ENCODE measurements at regions not wholly inside any gene's neighbourhood (a gene's known extent, or its start where the extent isn't known, plus 50 kb on each side); places are given as distances from the start of the nearest gene placed in this dataset.
"Not testable (repeated sequence)": the region's sequence is repeated elsewhere in the genome, so short reads cannot be mapped to it uniquely, and the experiment has no call there.

DNA sequence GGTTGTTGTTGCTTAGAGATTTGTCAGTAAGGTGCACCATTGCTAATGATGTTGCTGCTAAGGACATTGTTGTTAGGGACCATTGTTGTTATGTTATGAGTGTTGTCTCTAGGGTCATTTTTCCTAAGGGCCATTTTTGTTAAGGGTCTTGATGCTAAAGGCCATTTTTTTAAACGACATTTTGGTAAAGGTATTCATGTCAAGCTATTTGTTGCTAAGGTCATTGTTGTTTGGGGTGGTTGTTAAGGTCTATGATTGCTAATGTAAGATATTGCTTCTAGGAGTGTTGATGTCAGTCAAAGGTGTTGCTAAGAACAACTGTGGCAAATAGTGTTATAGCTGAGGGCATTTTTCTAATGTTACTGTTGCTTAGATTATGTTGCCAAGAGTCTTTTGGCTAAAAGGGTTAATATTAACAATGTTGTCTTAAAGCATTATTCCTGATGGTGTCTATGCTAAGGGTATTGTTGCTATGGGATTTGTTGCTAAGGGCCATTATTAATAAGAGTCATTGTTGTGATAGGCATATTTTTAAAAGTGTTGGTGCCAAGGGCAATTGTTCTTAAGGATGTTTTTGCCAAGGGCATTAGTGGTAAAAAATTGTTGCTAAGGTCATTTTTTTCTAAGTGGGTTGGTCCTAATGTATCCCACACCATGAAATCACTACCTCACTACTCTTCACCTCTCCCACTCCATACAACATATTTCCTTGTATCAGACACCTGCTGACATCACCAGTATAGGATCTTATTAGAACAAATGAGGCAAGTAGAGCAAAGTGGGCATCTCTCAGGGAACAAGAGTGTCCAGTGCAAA lies 56.2 kb downstream of the SPATA31A6 start:
- H3K36me3 Mint-ChIP-seq (ENCODE audit: low read depth); H3K27ac Mint-ChIP-seq; ATAC-seq; H3K4me3 Mint-ChIP-seq; H3K27me3 Mint-ChIP-seq (ENCODE audit: low read depth); DNase-seq; CTCF ChIA-PET; H3K4me1 Mint-ChIP-seq (ENCODE audit: low read depth); H3K9me3 Mint-ChIP-seq (ENCODE audit: insufficient read depth); POLR2A ChIA-PET: not testable (repeated sequence)

DNA sequence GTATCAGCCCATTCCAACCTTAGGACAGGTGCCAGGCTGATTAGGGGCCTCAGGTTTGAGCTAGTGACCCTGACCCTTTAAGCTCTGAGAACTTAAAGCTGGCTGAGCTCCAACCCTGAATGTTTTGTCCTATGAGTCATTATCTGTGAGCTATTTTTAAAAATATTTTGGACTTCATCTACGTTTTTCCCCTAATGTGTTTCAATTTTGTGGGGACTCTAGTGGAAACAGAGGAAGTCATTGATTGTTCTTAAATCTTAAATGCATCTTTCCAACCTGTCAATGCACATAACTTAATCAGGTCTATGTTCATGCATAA lies 56.8 kb downstream of the SPATA31A6 start:
- H3K9me3 Mint-ChIP-seq (ENCODE audit: insufficient read depth); H3K27me3 Mint-ChIP-seq (ENCODE audit: low read depth); H3K36me3 Mint-ChIP-seq (ENCODE audit: low read depth); CTCF ChIA-PET; DNase-seq; H3K27ac Mint-ChIP-seq; H3K4me3 Mint-ChIP-seq; H3K4me1 Mint-ChIP-seq (ENCODE audit: low read depth); ATAC-seq; POLR2A ChIA-PET: not testable (repeated sequence)

DNA sequence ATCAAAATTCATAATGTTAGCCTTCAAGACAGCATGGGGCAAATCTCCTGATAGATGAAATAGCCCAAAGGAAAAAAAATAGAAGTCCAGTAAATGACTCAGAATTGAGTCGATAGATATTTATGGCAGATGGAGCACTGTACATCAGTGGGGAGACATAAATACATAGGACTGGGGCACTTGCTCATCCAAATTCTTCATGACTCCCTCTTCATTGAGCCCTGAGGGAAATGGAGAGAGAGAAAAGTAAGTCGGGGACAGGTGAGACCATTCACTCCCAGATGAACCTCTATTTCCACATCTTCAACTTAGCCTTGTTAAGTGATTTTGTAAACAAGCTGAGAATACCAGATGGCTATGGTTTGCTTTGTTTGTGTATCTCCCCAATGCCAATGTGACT lies 59.8 kb downstream of the SPATA31A6 start:
- H3K4me1 Mint-ChIP-seq (ENCODE audit: low read depth); H3K27me3 Mint-ChIP-seq (ENCODE audit: low read depth); CTCF ChIA-PET; POLR2A ChIA-PET; H3K4me3 Mint-ChIP-seq; DNase-seq; H3K9me3 Mint-ChIP-seq (ENCODE audit: insufficient read depth); ATAC-seq; H3K27ac Mint-ChIP-seq; H3K36me3 Mint-ChIP-seq (ENCODE audit: low read depth): not testable (repeated sequence)

DNA sequence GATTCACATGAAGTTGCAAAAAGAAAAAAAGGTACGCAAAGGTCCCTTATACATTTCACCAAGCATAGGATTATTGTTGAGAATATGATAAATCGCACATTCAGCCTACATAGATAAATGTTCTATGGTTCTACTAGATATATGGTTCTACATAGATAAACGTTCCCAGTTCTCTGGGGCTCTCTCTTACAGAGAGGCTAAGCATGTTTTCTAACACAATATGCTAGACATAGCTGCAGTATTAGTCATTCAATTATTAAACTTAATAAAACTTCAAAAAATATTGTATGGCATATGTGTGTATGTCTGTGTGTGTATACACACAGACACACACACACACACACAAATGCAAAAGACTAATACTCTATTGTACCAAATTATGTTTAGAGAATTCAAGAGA lies 60.4 kb downstream of the SPATA31A6 start:
- H3K4me1 Mint-ChIP-seq (ENCODE audit: low read depth); H3K27ac Mint-ChIP-seq; H3K4me3 Mint-ChIP-seq; POLR2A ChIA-PET; H3K9me3 Mint-ChIP-seq (ENCODE audit: insufficient read depth); CTCF ChIA-PET; DNase-seq; H3K27me3 Mint-ChIP-seq (ENCODE audit: low read depth); ATAC-seq; H3K36me3 Mint-ChIP-seq (ENCODE audit: low read depth): not testable (repeated sequence)

DNA sequence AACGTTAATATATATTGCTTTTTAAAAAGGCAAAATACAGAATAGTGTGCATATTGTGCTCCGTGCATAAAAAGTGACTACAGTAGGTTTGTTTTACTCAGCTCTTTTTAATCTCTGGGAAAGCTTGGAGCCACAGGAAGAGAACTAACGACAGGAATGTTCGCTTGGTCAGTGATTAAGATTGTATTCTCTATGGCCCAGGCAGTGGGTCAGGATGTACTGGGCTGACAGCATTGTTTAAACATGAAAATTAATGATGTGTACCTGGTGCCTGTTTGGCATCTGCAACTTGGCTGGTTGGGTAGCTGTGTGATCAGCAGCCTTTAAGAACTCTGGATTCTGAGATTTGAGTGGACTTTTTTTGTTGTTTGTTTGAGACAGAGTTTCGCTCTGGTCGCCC lies 85.3 kb downstream of the SPATA31A6 start:
- H3K4me1 Mint-ChIP-seq (ENCODE audit: low read depth); H3K27ac Mint-ChIP-seq; H3K27me3 Mint-ChIP-seq (ENCODE audit: low read depth); DNase-seq; ATAC-seq; H3K4me3 Mint-ChIP-seq; POLR2A ChIA-PET; CTCF ChIA-PET; H3K9me3 Mint-ChIP-seq (ENCODE audit: insufficient read depth); H3K36me3 Mint-ChIP-seq (ENCODE audit: low read depth): not testable (repeated sequence)

DNA sequence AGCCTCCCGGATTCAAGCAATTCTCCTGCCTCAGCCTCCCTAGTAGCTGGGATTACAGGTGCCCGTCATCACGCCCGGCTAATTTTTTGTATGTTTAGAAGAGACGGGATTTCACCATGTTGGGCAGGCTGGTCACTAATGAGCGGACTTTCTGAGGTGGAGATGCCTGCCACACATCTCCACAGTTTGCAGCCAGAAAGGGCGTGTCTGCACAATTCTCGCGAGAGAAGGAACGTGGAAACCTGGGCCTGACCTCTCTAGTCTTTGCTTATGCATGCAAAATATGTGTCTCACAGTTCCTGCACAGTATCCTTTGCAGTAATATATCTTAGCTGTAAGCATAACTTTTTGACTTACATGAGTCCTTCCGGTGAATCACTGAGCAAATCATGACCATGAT lies 85.7 kb downstream of the SPATA31A6 start:
- POLR2A ChIA-PET; ATAC-seq; H3K9me3 Mint-ChIP-seq (ENCODE audit: insufficient read depth); H3K4me3 Mint-ChIP-seq; DNase-seq; H3K27me3 Mint-ChIP-seq (ENCODE audit: low read depth); CTCF ChIA-PET; H3K36me3 Mint-ChIP-seq (ENCODE audit: low read depth); H3K27ac Mint-ChIP-seq; H3K4me1 Mint-ChIP-seq (ENCODE audit: low read depth): not testable (repeated sequence)

DNA sequence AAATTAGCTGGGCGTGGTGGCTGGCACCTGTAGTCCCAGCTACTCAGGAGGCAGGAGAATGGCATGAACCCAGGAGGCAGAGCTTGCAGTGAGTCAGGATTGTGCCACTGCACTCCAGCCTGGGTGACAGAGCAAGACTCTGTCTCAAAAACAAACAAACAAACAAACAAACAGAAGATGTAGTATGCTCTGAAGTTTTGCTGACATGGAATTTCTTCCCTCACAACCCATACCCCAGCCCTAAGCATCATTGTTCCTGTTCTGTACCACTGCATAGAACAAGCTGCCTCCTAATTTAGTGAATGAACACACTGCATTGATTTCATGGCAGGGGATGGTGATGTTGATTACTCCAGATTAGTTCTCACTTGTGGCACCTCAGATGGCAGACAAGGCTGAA lies 89.7 kb downstream of the SPATA31A6 start:
- H3K4me3 Mint-ChIP-seq; H3K4me1 Mint-ChIP-seq (ENCODE audit: low read depth); CTCF ChIA-PET; H3K27ac Mint-ChIP-seq; DNase-seq; ATAC-seq; POLR2A ChIA-PET; H3K9me3 Mint-ChIP-seq (ENCODE audit: insufficient read depth); H3K36me3 Mint-ChIP-seq (ENCODE audit: low read depth); H3K27me3 Mint-ChIP-seq (ENCODE audit: low read depth): not testable (repeated sequence)

DNA sequence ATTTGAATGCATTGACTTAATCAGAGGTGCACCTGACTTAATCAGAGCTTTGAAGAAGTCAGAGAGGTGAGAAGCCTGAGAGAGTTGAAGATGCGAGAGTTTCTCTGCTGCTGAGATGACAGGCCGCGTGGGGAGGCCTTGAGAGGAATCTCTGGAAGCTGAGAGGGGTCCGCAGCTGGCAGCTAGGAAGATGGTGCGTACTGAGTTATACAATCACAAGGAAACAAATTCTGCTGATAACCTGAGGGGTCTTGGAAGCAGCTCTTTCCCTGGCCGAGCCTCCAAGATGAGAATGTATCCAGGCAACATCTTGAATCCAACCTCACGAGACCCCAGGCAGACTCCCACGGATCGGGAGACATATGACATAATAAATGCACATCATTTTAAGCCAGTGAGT lies 91.7 kb downstream of the SPATA31A6 start:
- H3K4me3 Mint-ChIP-seq = no peak overlapping the region
- DNase-seq (no peak), ATAC-seq (no peak)
- no peaks in the 10 kb centered on the region for H3K27me3 Mint-ChIP-seq (ENCODE audit: low read depth)
- no peaks in the 10 kb centered on the region for H3K4me1 Mint-ChIP-seq (ENCODE audit: low read depth)
- no peak overlapping the region for H3K27ac Mint-ChIP-seq
- ChIA-PET CTCF (no interaction called here), POLR2A (no interaction called here)
- no peaks in the 10 kb centered on the region for H3K36me3 Mint-ChIP-seq (ENCODE audit: low read depth)
- no peaks in the 10 kb centered on the region for H3K9me3 Mint-ChIP-seq (ENCODE audit: insufficient read depth)

DNA sequence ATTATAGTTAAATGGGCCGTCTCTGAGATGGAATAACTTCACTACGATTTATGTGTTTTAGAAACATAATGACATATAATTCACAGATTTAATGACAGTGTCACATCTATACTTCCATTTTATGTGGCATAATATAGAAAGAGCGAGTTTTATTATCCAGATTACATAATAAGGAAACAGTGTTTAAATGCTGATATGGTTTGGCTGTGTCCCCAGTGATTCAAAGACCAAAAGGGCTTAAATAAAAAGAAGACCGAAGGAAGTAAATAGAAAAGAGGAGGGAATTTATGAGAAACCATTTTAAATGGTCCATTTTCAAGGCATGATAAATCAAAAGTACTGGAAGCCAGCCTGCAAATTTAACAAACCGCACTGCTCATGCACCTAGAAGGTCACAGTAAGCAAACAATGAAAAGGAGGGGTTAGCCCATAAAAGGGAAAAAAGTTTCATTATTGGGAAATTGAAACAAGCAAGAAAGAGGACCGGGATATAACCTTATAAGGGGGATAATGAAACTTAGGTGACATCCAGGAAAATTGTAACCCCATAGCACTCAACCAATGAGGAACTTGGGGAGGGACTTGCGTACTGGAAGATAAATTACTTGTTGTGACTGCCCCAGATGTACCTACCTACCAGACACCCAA lies 99.2 kb downstream of the SPATA31A6 start:
- H3K36me3 Mint-ChIP-seq (ENCODE audit: low read depth); ATAC-seq; H3K4me1 Mint-ChIP-seq (ENCODE audit: low read depth); H3K4me3 Mint-ChIP-seq; CTCF ChIA-PET; DNase-seq; POLR2A ChIA-PET; H3K9me3 Mint-ChIP-seq (ENCODE audit: insufficient read depth); H3K27ac Mint-ChIP-seq; H3K27me3 Mint-ChIP-seq (ENCODE audit: low read depth): not testable (repeated sequence)

DNA sequence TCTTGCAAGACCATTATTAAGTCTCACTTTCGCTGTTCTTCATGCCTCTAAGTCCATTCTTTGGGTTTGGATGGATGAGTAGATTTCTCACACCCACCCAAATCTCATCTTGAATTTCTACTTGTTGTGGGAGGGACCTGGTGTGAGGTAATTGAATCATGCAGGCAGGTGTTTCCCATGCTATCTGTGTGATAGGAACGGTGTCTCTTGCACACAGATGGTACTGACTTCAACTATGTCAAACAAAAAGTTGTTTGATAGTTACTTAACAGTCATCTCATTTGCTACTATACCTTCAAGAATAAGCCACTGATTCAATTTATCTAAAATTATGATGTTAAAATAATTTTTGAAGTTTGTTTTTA lies 99.7 kb downstream of the SPATA31A6 start:
- H3K27me3 Mint-ChIP-seq (ENCODE audit: low read depth); H3K9me3 Mint-ChIP-seq (ENCODE audit: insufficient read depth); POLR2A ChIA-PET; H3K27ac Mint-ChIP-seq; CTCF ChIA-PET; H3K4me3 Mint-ChIP-seq; H3K36me3 Mint-ChIP-seq (ENCODE audit: low read depth); DNase-seq; ATAC-seq; H3K4me1 Mint-ChIP-seq (ENCODE audit: low read depth): not testable (repeated sequence)

DNA sequence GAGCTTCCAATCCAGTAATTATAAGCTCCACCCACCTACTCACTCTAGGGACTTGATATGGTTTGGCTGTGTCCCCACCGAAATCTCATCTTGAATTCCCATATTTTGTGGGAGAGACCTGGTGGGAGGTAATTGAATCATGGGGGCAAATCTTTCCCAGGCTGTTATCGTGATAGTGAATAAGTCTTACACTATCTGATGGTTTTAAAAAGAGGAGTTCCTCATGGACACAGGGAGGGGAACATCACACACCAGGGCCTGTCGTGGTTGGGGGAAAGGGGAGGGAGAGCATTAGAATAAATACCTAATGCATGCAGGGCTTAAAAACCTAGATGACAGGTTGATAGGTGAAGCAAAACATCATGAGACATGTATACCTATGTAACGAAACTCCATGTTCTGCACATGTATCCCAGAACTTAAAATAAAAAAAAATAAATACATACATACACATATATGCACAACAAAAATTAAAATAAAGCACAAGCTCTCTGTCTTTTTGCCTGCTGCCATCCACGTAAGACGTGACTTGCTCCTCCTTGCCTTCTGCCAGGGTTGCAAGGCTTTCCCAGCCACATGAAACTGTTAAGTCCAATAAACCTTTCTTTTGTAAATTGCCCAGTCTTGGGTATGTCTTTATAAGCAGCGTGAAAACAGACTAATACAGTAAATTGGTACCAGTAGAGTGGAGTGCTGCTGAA lies 102.8 kb downstream of the SPATA31A6 start:
- H3K36me3 Mint-ChIP-seq (ENCODE audit: low read depth); DNase-seq; CTCF ChIA-PET; H3K4me1 Mint-ChIP-seq (ENCODE audit: low read depth); ATAC-seq; H3K27me3 Mint-ChIP-seq (ENCODE audit: low read depth); POLR2A ChIA-PET; H3K4me3 Mint-ChIP-seq; H3K27ac Mint-ChIP-seq; H3K9me3 Mint-ChIP-seq (ENCODE audit: insufficient read depth): not testable (repeated sequence)

DNA sequence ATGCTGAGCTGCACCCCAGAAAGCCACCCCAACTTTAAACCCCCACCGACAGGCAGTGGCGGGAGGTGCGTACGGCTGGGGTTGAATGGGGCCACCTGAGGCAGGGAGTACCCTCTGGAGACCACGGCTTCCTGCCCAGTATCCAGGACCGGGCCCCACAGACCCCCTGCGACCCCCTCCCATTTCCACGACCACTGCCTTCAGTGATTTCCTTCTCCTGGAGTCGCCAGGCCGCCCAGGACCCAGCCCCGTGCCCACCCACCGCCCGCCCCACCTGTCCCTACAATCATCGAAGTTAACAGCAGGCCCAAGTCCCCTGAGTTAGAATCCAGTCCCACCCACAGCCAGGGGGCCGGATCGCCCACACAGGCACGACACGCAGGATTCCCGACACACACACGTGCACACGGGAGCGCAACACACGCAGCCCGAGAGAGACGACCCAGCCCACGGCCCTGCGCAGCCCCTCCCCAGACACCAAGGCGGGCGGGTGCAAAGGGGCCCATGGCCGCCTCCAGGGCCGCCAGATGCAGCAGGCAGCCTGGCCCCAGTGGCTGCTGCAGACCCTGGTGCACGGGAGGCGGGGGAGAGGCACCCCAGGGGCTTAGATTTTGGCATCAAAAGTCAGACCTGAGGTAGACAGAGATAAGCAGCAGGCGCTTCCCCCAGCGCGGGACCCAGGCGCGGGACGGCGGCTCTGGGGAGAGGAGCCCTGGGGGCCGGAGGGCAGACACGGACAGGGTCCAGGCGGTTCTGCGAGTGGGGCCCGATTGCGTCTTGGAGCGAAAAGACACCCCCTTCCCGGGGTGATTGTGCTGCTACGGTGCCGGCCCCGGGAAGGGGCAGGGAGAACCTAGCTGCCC lies 104.8 kb downstream of the SPATA31A6 start:
- H3K36me3 Mint-ChIP-seq (ENCODE audit: low read depth); H3K4me1 Mint-ChIP-seq (ENCODE audit: low read depth); ATAC-seq; H3K27ac Mint-ChIP-seq; H3K27me3 Mint-ChIP-seq (ENCODE audit: low read depth); DNase-seq; H3K9me3 Mint-ChIP-seq (ENCODE audit: insufficient read depth); H3K4me3 Mint-ChIP-seq; POLR2A ChIA-PET; CTCF ChIA-PET: not testable (repeated sequence)

Measured in activated CD8-positive, alpha-beta T cell treated with anti-CD3 and anti-CD28 coated beads, Interleukin-2, amount 10 ng/mL, durations not matched to agents 7 days and 5 days (primary cell).